ENCODE measurements at regions not wholly inside any gene's neighbourhood (a gene's known extent, or its start where the extent isn't known, plus 50 kb on each side); places are given as distances from the start of the nearest gene placed in this dataset.

DNA sequence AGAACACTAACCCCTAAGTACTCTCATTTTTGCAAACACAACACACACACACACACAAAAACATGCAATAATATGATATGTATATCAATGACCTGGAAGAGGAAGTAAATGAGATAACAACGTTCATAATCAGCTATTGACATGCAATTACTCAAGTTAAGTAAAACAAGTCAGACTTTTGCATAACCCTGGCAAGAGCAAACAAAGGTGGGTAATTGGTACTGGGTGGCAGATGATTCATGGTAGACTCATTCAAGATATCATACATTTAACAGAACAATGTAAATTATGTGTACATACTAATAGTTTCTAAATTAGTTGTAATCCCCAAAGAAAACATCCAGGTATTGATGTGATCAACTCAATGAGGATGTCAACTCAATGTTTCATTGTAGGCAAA is 508.8 kb downstream of the DACH1 start:
- H3K4me1 ChIP-seq (ENCODE audit: control insufficient read depth in 1 of 2, insufficient read depth in 2 of 2, low read depth in 1 of 2, low read length in 1 of 2) = no peaks in the 10 kb centered on the region
- CTCF ChIA-PET = no interaction called here
- no peaks in the 10 kb centered on the region for H4K20me1 ChIP-seq (ENCODE audit: insufficient read depth)

DNA sequence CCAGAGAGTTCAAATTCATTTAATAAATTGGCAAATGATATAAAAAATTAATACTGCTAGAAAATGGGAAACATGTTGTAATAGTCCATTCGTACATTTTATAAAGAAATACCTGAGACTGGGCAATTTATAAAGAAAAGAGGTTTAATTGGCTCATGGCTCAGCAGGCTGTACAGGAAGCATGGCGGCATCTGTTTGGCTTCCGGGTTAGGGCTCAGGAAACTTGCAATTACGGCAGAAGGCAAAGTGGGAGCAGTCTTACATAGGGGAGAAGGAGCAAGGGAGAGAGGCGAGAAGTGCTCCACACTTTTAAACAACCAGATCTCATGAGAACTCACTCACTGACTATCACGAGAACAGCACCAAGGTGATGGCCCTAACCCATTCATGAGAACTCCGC is 512.0 kb downstream of the DACH1 start:
- H3K9ac ChIP-seq = no peak overlapping the region

More for the DNA sequence above, 508.8 kb downstream of the DACH1 start:
- Histone ChIP-seq H3K27me3 (ENCODE audit: insufficient read depth) (no peaks in the 10 kb centered on the region), H3K36me3 (replicated peaks in 1 of 2; ENCODE audit: control insufficient read depth in 1 of 2, insufficient read depth in 2 of 2, low read length in 1 of 2) (no peaks in the 10 kb centered on the region), H3K9me2 (no peaks in the 10 kb centered on the region), H3F3A (replicated peaks; ENCODE audit: insufficient read depth) (no peaks in the 10 kb centered on the region), H3K79me2 (ENCODE audit: insufficient read depth) (no peaks in the 10 kb centered on the region), H3K9ac (no peak overlapping the region), H2AFZ (ENCODE audit: low read depth) (no peak overlapping the region; the same call in 1 of the 2 replicates), H3K9me3 (no peaks in the 10 kb centered on the region), H3K4me3 (ENCODE audit: low read depth in 2 of 2, low read length in 1 of 2) (no peak overlapping the region), H3K27ac (ENCODE audit: low read depth in 2 of 2, low read length in 1 of 2) (no peak overlapping the region), H3K4me2 (no peak overlapping the region)
- WGBS (ENCODE audit: low lambda C conversion rate) = 3% methylated on average over 1 of the region's 1 CpG
- POLR2A ChIA-PET = no interaction called here
- DNase-seq = no peak
- TF ChIP-seq, protein P1, sequence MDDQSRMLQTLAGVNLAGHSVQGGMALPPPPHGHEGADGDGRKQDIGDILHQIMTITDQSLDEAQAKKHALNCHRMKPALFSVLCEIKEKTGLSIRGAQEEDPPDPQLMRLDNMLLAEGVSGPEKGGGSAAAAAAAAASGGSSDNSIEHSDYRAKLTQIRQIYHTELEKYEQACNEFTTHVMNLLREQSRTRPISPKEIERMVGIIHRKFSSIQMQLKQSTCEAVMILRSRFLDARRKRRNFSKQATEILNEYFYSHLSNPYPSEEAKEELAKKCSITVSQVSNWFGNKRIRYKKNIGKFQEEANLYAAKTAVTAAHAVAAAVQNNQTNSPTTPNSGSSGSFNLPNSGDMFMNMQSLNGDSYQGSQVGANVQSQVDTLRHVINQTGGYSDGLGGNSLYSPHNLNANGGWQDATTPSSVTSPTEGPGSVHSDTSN (IDR thresholded peaks at IDR 0.05) = no peak
- TF ChIP-seq EZH2phosphoT487 (IDR thresholded peaks at IDR 0.05; ENCODE audit: borderline replicate concordance, low read depth) (no peak), RAD21 (IDR thresholded peaks at IDR 0.05; ENCODE audit: low read length) (no peak), RFX5 (IDR thresholded peaks at IDR 0.05; ENCODE audit: low read length) (no peak), CHD2 (IDR thresholded peaks at IDR 0.05; ENCODE audit: low read length, partially characterized antibody) (no peak), NRF1 (IDR thresholded peaks at IDR 0.05; ENCODE audit: low read depth, low read length) (no peak), TAF1 (IDR thresholded peaks at IDR 0.05; ENCODE audit: borderline replicate concordance, low read depth, low read length) (no peak), SMC3 (IDR thresholded peaks at IDR 0.05; ENCODE audit: low read depth, low read length) (no peak), YY1 (IDR thresholded peaks at IDR 0.05; ENCODE audit: low read depth) (no peak), EP300 (IDR thresholded peaks at IDR 0.05; ENCODE audit: borderline replicate concordance in 1 of 2, low read depth in 1 of 2, low read length in 1 of 2) (no peak), NFIC (IDR thresholded peaks at IDR 0.05; ENCODE audit: borderline replicate concordance) (no peak), JUND (IDR thresholded peaks at IDR 0.05) (no peak), TCF12 (IDR thresholded peaks at IDR 0.05) (no peak)
- TF ChIP-seq, protein P2, sequence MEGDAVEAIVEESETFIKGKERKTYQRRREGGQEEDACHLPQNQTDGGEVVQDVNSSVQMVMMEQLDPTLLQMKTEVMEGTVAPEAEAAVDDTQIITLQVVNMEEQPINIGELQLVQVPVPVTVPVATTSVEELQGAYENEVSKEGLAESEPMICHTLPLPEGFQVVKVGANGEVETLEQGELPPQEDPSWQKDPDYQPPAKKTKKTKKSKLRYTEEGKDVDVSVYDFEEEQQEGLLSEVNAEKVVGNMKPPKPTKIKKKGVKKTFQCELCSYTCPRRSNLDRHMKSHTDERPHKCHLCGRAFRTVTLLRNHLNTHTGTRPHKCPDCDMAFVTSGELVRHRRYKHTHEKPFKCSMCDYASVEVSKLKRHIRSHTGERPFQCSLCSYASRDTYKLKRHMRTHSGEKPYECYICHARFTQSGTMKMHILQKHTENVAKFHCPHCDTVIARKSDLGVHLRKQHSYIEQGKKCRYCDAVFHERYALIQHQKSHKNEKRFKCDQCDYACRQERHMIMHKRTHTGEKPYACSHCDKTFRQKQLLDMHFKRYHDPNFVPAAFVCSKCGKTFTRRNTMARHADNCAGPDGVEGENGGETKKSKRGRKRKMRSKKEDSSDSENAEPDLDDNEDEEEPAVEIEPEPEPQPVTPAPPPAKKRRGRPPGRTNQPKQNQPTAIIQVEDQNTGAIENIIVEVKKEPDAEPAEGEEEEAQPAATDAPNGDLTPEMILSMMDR (IDR thresholded peaks at IDR 0.05) = no peak

More for the DNA sequence above, 512.0 kb downstream of the DACH1 start:
- Histone ChIP-seq H3K4me1 (ENCODE audit: control insufficient read depth in 1 of 2, insufficient read depth in 2 of 2, low read depth in 1 of 2, low read length in 1 of 2) (no peaks in the 10 kb centered on the region; a peak in 1 of 4 replicates), H3K9me3 (no peaks in the 10 kb centered on the region), H3K27ac (ENCODE audit: low read depth in 2 of 2, low read length in 1 of 2) (no peak overlapping the region), H3F3A (replicated peaks; ENCODE audit: insufficient read depth) (no peaks in the 10 kb centered on the region), H3K36me3 (replicated peaks in 1 of 2; ENCODE audit: control insufficient read depth in 1 of 2, insufficient read depth in 2 of 2, low read length in 1 of 2) (no peaks in the 10 kb centered on the region), H3K27me3 (ENCODE audit: insufficient read depth) (no peaks in the 10 kb centered on the region), H4K20me1 (ENCODE audit: insufficient read depth) (no peaks in the 10 kb centered on the region), H3K4me3 (ENCODE audit: low read depth in 2 of 2, low read length in 1 of 2) (no peak overlapping the region), H3K79me2 (ENCODE audit: insufficient read depth) (no peaks in the 10 kb centered on the region), H3K9me2 (no peaks in the 10 kb centered on the region), H3K4me2 (no peak overlapping the region), H2AFZ (ENCODE audit: low read depth) (no peak overlapping the region)
- 70% methylated on average over 7 of the region's 7 CpGs for WGBS (ENCODE audit: low lambda C conversion rate)
- ChIA-PET POLR2A (no interaction called here), CTCF (no interaction called here)
- TF ChIP-seq, protein P3, sequence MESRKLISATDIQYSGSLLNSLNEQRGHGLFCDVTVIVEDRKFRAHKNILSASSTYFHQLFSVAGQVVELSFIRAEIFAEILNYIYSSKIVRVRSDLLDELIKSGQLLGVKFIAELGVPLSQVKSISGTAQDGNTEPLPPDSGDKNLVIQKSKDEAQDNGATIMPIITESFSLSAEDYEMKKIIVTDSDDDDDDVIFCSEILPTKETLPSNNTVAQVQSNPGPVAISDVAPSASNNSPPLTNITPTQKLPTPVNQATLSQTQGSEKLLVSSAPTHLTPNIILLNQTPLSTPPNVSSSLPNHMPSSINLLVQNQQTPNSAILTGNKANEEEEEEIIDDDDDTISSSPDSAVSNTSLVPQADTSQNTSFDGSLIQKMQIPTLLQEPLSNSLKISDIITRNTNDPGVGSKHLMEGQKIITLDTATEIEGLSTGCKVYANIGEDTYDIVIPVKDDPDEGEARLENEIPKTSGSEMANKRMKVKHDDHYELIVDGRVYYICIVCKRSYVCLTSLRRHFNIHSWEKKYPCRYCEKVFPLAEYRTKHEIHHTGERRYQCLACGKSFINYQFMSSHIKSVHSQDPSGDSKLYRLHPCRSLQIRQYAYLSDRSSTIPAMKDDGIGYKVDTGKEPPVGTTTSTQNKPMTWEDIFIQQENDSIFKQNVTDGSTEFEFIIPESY (IDR thresholded peaks at IDR 0.05; ENCODE audit: borderline replicate concordance, low read depth) = no peak
- no peak for TF ChIP-seq EP300 (IDR thresholded peaks at IDR 0.05; ENCODE audit: borderline replicate concordance in 1 of 2, low read depth in 1 of 2, low read length in 1 of 2)
- TF ChIP-seq TCF12 (IDR thresholded peaks at IDR 0.05) = no peak
- no peak for TF ChIP-seq NFIC (IDR thresholded peaks at IDR 0.05; ENCODE audit: borderline replicate concordance)
- no peak for DNase-seq
